HG02870 (cell line): ENCODE measurements at regions not wholly inside any gene's neighbourhood (a gene's known extent, or its start where the extent isn't known, plus 50 kb on each side); places are given as distances from the start of the nearest gene placed in this dataset.
"Not testable (repeated sequence)": the region's sequence is repeated elsewhere in the genome, so short reads cannot be mapped to it uniquely, and the experiment has no call there.

Experiments
- ATAC-seq: cut with Tn5 transposase; IDR thresholded peaks from one replicate; pipeline ENCODE4 v1.9.1; 2021; ENCODE audit warnings: mild to moderate bottlenecking, moderate library complexity; ENCODE audit not compliant: unreplicated experiment

GRCh38 chr4:65007841-65008439 is 598.7 kb upstream of the TECRL start:
- no peak for ATAC-seq

GRCh38 chr4:64975177-64975576 is 565.9 kb upstream of the TECRL start:
- no peak for ATAC-seq

GRCh38 chr4:64969081-64969480 is 559.8 kb upstream of the TECRL start:
- ATAC-seq: no peak

- no peak for ATAC-seq
These were observed 558.0 kb upstream of the TECRL start for GRCh38 chr4:64967286-64967685.

GRCh38 chr4:64960516-64960915 is 551.3 kb upstream of the TECRL start:
- no peak for ATAC-seq

GRCh38 chr4:64940698-64941097 is 531.4 kb upstream of the TECRL start:
- no peak for ATAC-seq

- ATAC-seq: no peak
These were observed 526.3 kb upstream of the TECRL start for GRCh38 chr4:64935469-64936001.

- ATAC-seq: no peak
These were observed 502.6 kb upstream of the TECRL start for GRCh38 chr4:64911846-64912245.

- no peak for ATAC-seq
These were observed 494.7 kb upstream of the TECRL start for GRCh38 chr4:64903986-64904385.

- no peak for ATAC-seq
These were observed 490.3 kb upstream of the TECRL start for GRCh38 chr4:64899563-64899962.

GRCh38 chr4:64899030-64899429 is 489.8 kb upstream of the TECRL start:
- not testable (repeated sequence) for ATAC-seq

GRCh38 chr4:64897683-64898082 is 488.4 kb upstream of the TECRL start:
- no peak for ATAC-seq

- no peak for ATAC-seq
These were observed 485.8 kb upstream of the TECRL start for GRCh38 chr4:64895031-64895430.

- no peak for ATAC-seq
These were observed 484.0 kb upstream of the TECRL start for GRCh38 chr4:64893205-64893604.

GRCh38 chr4:64889906-64890610 is 480.8 kb upstream of the TECRL start:
- no peak for ATAC-seq

- ATAC-seq: no peak
These were observed 474.0 kb upstream of the TECRL start for GRCh38 chr4:64883087-64883807.

- no peak for ATAC-seq
These were observed 473.2 kb upstream of the TECRL start for GRCh38 chr4:64882311-64883086.

GRCh38 chr4:64880557-64880956 is 471.3 kb upstream of the TECRL start:
- ATAC-seq: no peak

GRCh38 chr4:64876021-64876420 is 466.8 kb upstream of the TECRL start:
- ATAC-seq: no peak

GRCh38 chr4:64870558-64870957 is 461.3 kb upstream of the TECRL start:
- no peak for ATAC-seq

- no peak for ATAC-seq
These were observed 448.6 kb upstream of the TECRL start for GRCh38 chr4:64857815-64858214.
